Fibroblast of the aortic adventitia (primary cell): ENCODE measurements at regions not wholly inside any gene's neighbourhood (a gene's known extent, or its start where the extent isn't known, plus 50 kb on each side); places are given as distances from the start of the nearest gene placed in this dataset.

ENCODE experiments used
- DNase-seq: peaks from one replicate; pipeline ENCODE4 v3.0.0-alpha.2; 2010; ENCODE audit warnings: low read depth
- H3K4me3 ChIP-seq: 2 replicates; pipeline ENCODE4 v1.5.1; 2011; ENCODE audit warnings: low read depth, mild to moderate bottlenecking, control low read depth, low read length, moderate library complexity
- TF ChIP-seq, protein P1 (sequence below): IDR thresholded peaks from 2 replicates; pipeline ENCODE4 v1.5.1; 2011; ENCODE audit warnings: mild to moderate bottlenecking, low read length, control low read depth, inconsistent platforms; ENCODE audit not compliant: insufficient read depth

DNA sequence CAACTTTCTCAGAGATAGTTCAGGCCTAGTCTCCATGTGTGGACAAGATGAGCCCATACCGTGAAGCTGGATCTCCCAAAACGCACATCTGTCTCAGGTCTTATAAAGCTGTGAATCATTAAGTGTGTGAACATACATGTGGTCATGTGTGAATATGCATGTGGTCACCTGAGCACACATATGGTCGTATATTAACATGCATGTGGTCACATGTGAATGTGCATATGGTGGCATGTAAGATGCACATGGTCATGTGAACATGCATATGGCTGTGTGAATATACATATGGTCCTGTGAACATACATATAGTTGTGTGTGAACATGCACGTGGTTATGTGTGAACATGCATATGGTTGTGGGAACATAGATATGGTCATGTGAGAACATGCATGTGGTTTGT is 172.5 kb upstream of the PZP start:
- TF ChIP-seq, protein P1, sequence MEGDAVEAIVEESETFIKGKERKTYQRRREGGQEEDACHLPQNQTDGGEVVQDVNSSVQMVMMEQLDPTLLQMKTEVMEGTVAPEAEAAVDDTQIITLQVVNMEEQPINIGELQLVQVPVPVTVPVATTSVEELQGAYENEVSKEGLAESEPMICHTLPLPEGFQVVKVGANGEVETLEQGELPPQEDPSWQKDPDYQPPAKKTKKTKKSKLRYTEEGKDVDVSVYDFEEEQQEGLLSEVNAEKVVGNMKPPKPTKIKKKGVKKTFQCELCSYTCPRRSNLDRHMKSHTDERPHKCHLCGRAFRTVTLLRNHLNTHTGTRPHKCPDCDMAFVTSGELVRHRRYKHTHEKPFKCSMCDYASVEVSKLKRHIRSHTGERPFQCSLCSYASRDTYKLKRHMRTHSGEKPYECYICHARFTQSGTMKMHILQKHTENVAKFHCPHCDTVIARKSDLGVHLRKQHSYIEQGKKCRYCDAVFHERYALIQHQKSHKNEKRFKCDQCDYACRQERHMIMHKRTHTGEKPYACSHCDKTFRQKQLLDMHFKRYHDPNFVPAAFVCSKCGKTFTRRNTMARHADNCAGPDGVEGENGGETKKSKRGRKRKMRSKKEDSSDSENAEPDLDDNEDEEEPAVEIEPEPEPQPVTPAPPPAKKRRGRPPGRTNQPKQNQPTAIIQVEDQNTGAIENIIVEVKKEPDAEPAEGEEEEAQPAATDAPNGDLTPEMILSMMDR: no peak
- no peak for DNase-seq
- no peak overlapping the region for H3K4me3 ChIP-seq

GRCh38 chr12:9379023-9379742 is 171.0 kb upstream of the PZP start:
- TF ChIP-seq, protein P1: no peak
- no peak for DNase-seq
- no peak overlapping the region for H3K4me3 ChIP-seq

GRCh38 chr12:9378430-9378835 is 170.2 kb upstream of the PZP start:
- H3K4me3 ChIP-seq: no peak overlapping the region
- TF ChIP-seq, protein P1: peak; percentile 6
- DNase-seq: no peak

DNA sequence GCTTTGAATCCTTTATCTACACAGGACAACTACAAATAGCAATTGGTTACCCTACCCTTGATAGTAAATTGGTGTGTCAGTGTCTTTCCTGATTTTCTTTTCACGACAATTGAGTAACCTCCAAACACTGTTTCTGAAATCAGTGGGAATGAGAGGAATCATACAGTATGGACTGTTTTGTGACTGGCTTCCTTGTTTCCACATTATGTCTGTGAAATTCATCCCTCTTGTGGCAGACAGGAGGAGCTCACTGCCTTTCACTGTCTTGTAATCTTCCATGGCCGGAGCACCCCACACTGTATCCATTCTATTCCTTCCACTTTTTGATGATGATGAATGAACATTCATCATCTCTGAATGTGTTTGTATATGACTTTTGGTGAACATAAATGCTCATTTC is 164.0 kb upstream of the PZP start:
- DNase-seq: no peak

GRCh38 chr12:9367828-9368227 is 159.6 kb upstream of the PZP start:
- TF ChIP-seq, protein P1: no peak
- no peak for DNase-seq
- H3K4me3 ChIP-seq: no peak overlapping the region

More for the DNA sequence above, 164.0 kb upstream of the PZP start:
- TF ChIP-seq, protein P1: no peak
- H3K4me3 ChIP-seq: no peak overlapping the region

GRCh38 chr12:9367201-9367600 is 159.0 kb upstream of the PZP start:
- TF ChIP-seq, protein P1: no peak

GRCh38 chr12:9365296-9365695 is 157.1 kb upstream of the PZP start:
- H3K4me3 ChIP-seq: no peak overlapping the region
- DNase-seq: no peak

More at GRCh38 chr12:9367201-9367600, 159.0 kb upstream of the PZP start:
- no peak overlapping the region for H3K4me3 ChIP-seq
- DNase-seq: no peak

More at GRCh38 chr12:9365296-9365695, 157.1 kb upstream of the PZP start:
- TF ChIP-seq, protein P1: no peak
